ENCODE measurements at regions not wholly inside any gene's neighbourhood (a gene's known extent, or its start where the extent isn't known, plus 50 kb on each side); places are given as distances from the start of the nearest gene placed in this dataset.
A peak's percentile ranks its signal among the peaks of the same experiment; 100 is the strongest.
"Not testable (repeated sequence)": the region's sequence is repeated elsewhere in the genome, so short reads cannot be mapped to it uniquely, and the experiment has no call there.

- DNase-seq (ENCODE audit: low read depth); in situ Hi-C loops (cut with HindIII; ENCODE audit: low sequenced_read_pairs); H3K4me3 ChIP-seq (ENCODE audit: low read depth, low read length): not testable (repeated sequence)
Observed at GRCh38 chr17:15802917-15803316, 70.8 kb downstream of the TBC1D26 start.

DNA sequence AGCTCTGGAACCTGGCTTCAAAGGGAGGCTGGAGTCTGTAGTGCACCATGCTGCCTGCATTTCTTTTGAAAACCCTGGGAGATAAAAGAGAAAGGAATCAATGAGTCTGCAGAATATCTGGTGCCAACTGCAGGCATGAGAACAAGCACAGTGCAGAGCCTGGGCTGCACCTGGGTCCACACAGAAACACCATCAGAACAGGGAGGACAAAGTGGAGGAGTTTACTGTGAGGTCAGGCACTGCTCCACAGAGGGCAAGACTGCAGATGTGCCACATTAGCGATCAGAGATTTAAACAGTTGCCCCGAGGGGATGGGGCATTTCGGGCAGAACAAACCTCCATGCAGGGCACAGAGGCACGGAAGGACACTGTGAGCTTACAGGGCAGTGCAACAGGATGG, 74.7 kb downstream of the TBC1D26 start:
- H3K4me3 ChIP-seq (ENCODE audit: low read depth, low read length); in situ Hi-C loops (cut with HindIII; ENCODE audit: low sequenced_read_pairs); DNase-seq (ENCODE audit: low read depth): not testable (repeated sequence)

DNA sequence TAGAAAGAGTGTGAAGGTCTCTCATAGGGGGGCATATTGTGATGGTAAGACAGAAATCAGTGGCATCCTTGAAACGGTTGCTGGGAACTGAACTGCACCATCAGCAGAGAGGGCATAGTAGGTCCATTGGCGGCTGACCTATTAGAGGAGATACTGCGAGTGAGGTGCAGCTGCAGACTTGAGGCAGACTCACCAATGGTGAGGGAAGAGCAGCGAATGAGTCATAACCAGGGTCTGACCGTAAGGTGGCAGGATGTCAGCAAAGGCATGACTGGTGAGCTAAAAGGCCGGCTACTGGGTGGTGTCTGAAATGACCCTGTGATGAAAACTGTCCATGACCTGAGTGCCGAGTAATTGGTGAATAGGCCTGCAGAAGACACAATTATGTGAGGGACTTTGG, 81.3 kb downstream of the TBC1D26 start:
- in situ Hi-C loops (cut with HindIII; ENCODE audit: low sequenced_read_pairs); H3K4me3 ChIP-seq (ENCODE audit: low read depth, low read length); DNase-seq (ENCODE audit: low read depth): not testable (repeated sequence)

GRCh38 chr17:15814003-15814402, 81.9 kb downstream of the TBC1D26 start:
- DNase-seq (ENCODE audit: low read depth); H3K4me3 ChIP-seq (ENCODE audit: low read depth, low read length); in situ Hi-C loops (cut with HindIII; ENCODE audit: low sequenced_read_pairs): not testable (repeated sequence)

DNA sequence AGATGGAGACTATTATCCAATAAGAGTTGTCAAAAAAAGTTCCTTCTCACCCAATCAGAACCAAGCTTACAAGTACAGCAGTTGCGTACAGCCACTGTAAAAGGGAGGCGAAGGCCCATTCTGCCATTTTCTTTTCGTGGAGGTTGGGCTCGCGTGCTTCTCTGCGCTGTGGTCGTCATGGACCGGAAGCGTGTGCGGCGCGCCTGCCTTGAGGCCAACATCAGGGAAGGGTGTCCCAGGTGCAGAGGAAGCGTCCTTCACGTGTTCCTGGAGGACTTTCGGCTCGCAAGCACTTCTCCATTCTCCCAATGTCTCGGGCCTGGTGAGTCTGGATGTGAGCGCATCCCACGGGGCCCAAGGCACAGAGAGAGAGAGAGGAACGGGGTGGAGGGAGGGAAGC, 85.8 kb downstream of the TBC1D26 start:
- DNase-seq (ENCODE audit: low read depth); H3K4me3 ChIP-seq (ENCODE audit: low read depth, low read length); in situ Hi-C loops (cut with HindIII; ENCODE audit: low sequenced_read_pairs): not testable (repeated sequence)

GRCh38 chr17:15822280-15822679, 90.2 kb downstream of the TBC1D26 start:
- in situ Hi-C loops (cut with HindIII; ENCODE audit: low sequenced_read_pairs); H3K4me3 ChIP-seq (ENCODE audit: low read depth, low read length); DNase-seq (ENCODE audit: low read depth): not testable (repeated sequence)

DNA sequence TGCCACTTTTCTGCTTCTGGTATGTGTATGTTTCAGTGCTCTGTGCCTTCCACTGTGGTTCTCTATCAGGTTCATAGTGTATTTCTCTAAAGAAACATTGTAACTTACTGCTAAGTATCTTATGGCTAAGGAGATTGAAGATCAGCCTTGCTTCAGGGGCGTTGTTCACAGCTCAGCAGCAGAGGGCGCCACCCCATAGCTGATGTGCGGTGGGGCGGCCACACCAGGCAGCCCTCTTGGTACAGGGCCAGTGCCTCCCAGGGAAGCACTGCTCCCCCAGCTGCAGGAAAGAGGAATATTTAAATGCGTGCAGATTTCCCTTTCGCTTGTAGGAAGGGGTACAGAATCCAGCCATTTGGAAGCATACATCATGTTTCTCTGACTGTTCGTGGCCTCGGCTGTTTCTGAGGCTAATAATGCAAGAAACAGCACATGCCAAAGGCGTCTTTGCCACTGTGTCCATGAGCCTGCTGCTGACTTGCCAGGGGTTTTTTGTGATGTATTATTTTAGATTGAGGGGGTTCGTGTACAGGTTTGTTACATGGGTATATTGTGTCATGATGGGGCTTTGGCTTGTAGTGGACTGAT, 96.7 kb downstream of the TBC1D26 start:
- TF ChIP-seq, protein P1, sequence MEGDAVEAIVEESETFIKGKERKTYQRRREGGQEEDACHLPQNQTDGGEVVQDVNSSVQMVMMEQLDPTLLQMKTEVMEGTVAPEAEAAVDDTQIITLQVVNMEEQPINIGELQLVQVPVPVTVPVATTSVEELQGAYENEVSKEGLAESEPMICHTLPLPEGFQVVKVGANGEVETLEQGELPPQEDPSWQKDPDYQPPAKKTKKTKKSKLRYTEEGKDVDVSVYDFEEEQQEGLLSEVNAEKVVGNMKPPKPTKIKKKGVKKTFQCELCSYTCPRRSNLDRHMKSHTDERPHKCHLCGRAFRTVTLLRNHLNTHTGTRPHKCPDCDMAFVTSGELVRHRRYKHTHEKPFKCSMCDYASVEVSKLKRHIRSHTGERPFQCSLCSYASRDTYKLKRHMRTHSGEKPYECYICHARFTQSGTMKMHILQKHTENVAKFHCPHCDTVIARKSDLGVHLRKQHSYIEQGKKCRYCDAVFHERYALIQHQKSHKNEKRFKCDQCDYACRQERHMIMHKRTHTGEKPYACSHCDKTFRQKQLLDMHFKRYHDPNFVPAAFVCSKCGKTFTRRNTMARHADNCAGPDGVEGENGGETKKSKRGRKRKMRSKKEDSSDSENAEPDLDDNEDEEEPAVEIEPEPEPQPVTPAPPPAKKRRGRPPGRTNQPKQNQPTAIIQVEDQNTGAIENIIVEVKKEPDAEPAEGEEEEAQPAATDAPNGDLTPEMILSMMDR (IDR thresholded peaks at IDR 0.05; ENCODE audit: low read depth, low read length, missing control alignments) = peak; percentile 70
- peak; percentile 37 for DNase-seq (ENCODE audit: low read depth)
- H3K4me3 ChIP-seq (ENCODE audit: low read depth, low read length); in situ Hi-C loops (cut with HindIII; ENCODE audit: low sequenced_read_pairs): not testable (repeated sequence)

DNA sequence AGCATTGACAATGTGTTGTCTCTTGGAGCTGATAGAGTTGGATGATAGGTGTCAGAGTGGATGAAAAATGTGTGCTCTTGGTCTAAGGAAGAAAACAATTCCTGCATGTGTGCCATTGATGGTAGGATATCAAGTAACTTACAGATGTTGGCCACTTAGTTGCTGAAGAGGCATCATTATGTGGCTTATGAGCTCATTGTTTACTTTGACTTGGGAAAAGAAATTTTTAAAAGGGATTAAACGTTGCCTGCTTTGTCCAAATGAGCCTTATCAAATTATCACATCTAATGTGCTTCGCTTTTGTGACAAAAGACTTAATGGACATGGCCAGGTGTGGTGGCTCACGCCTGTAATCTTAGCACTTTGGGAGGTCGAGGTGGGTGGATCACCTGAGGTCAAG, 98.1 kb downstream of the TBC1D26 start:
- in situ Hi-C loops (cut with HindIII; ENCODE audit: low sequenced_read_pairs); H3K4me3 ChIP-seq (ENCODE audit: low read depth, low read length); DNase-seq (ENCODE audit: low read depth): not testable (repeated sequence)

GRCh38 chr17:15831182-15831581, 99.1 kb downstream of the TBC1D26 start:
- in situ Hi-C loops (cut with HindIII; ENCODE audit: low sequenced_read_pairs); H3K4me3 ChIP-seq (ENCODE audit: low read depth, low read length): not testable (repeated sequence)
- DNase-seq (ENCODE audit: low read depth) = peak; percentile 24

GRCh38 chr17:15832921-15833480, 100.9 kb downstream of the TBC1D26 start:
- in situ Hi-C loops (cut with HindIII; ENCODE audit: low sequenced_read_pairs); H3K4me3 ChIP-seq (ENCODE audit: low read depth, low read length); DNase-seq (ENCODE audit: low read depth): not testable (repeated sequence)

GRCh38 chr17:15833890-15834289, 101.8 kb downstream of the TBC1D26 start:
- DNase-seq (ENCODE audit: low read depth); H3K4me3 ChIP-seq (ENCODE audit: low read depth, low read length); in situ Hi-C loops (cut with HindIII; ENCODE audit: low sequenced_read_pairs): not testable (repeated sequence)

DNA sequence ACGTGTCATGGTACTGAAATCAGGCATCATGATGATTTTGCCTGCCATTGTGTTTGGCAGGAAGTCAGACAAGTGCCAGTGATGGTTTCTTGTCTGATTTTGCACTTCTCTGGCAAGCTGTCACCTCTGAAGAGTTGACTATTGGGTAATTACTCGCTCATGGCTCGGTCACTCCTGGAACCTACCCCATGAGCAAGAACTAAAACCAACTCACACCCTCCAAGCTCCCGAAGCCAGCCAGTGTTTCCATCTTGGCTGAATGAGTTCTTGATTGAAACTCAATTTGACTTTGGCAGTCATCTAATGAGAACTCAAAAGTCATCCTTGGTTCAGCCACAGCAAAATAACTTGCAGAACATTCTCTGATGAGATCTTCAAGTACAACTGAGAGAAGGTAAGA, 103.4 kb downstream of the TBC1D26 start:
- DNase-seq (ENCODE audit: low read depth); in situ Hi-C loops (cut with HindIII; ENCODE audit: low sequenced_read_pairs); H3K4me3 ChIP-seq (ENCODE audit: low read depth, low read length): not testable (repeated sequence)

DNA sequence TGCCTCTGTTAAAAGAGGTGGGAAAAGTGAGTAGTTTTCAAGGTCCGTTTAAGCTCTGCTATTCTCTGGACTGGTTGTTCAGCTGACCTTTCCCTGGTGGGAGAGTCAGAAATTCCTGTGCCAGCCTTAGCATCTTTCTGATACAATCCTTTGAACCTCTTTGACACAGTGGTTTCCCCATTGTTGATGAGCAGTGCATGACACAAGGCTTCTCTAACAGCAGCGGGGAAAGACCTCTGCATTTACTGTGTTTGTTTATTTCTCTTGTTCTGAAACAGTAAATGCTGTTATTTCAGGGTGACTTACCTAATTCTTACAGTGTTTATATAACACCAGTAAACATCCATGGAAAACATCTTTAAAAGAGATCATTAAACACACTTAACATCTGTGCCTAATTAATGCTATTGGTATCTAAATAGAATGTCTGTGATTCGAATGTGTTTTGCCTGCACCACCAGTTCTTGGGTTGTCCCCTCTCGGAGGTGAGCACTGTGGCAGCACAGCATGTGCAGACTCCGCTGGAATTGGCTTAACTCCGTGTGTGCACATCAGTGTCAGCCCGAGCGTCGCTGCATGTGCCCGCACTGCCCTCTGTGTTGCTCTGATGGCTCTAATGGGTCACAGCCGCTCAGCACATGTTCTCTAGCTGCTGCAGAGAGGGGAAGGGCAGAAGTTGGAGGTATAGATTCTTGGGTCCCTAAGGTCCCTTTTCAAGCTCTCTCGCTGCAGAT, 104.3 kb downstream of the TBC1D26 start:
- H3K4me3 ChIP-seq (ENCODE audit: low read depth, low read length); in situ Hi-C loops (cut with HindIII; ENCODE audit: low sequenced_read_pairs); DNase-seq (ENCODE audit: low read depth): not testable (repeated sequence)

- H3K4me3 ChIP-seq (ENCODE audit: low read depth, low read length); DNase-seq (ENCODE audit: low read depth); in situ Hi-C loops (cut with HindIII; ENCODE audit: low sequenced_read_pairs): not testable (repeated sequence)
Observed at GRCh38 chr17:15836991-15837390, 104.9 kb downstream of the TBC1D26 start.

DNA sequence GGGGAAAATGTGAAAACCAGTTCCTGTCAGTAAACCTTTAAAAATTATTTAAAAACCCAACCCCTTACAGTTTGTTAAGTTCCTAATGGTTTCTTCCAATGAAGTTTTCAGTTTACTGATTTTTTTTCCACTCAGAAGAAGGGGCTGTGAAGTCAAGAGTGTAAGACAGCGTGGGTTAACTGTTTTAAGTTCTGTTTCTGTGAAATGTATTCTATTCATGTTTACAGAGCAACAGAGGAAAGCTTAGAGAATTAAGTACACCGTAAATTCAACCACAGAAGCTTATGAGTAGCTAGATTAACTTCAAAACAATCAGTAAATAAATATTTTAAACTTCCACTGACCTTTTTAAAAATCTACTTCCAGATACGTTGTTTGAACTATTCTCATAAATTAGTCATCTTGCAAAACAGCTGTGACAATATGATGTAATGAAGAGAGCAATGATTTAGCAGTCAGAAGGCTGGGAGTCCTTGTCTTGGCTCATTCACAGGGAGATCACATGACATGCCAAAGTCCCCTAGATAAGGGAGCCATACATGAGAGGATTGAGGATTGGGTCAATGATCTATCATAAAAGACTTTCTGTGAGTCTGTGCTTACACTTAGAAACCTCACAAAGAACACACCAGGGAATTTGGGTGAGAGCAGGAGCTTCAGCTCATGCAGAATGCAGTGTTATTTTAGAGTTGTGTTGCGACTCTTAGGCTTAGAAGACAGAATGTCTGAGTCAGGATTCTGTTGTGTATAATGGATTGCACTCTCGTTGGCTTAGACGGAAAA, 97.3 kb upstream of the ADORA2B start:
- H3K4me3 ChIP-seq (ENCODE audit: low read depth, low read length); in situ Hi-C loops (cut with HindIII; ENCODE audit: low sequenced_read_pairs); DNase-seq (ENCODE audit: low read depth): not testable (repeated sequence)
